Activated T-cell treated with anti-CD3 and anti-CD28 coated beads for 24 hours (primary cell): ENCODE measurements at regions not wholly inside any gene's neighbourhood (a gene's known extent, or its start where the extent isn't known, plus 50 kb on each side); places are given as distances from the start of the nearest gene placed in this dataset.
"Not testable (repeated sequence)": the region's sequence is repeated elsewhere in the genome, so short reads cannot be mapped to it uniquely, and the experiment has no call there.

Experiments
- DNase-seq: peaks from one replicate; pipeline ENCODE4 v3.0.0-alpha.2; 2020; ENCODE audit warnings: low read depth

GRCh38 chr6:130715058-130715457 is 112.1 kb upstream of the SMLR1 start:
- no peak for DNase-seq

DNA sequence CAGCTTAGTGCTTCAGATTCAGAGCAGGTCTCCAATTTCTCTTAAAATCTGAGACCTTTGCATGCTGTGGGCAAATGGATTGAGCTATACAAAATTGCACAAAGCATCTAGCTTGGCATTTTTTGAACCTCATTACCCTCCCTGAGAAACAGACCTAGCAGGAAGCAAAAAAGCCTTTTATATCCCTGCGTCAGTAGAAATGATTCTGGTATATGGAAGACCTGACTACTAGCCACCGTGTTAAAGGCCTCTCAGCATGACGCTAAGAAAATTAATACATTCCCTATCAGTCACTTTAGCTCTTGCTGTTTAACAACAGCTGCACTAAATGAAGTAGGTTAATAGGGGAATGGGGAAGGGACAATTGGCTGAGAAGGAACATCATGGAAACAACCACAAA is 110.7 kb upstream of the SMLR1 start:
- no peak for DNase-seq

DNA sequence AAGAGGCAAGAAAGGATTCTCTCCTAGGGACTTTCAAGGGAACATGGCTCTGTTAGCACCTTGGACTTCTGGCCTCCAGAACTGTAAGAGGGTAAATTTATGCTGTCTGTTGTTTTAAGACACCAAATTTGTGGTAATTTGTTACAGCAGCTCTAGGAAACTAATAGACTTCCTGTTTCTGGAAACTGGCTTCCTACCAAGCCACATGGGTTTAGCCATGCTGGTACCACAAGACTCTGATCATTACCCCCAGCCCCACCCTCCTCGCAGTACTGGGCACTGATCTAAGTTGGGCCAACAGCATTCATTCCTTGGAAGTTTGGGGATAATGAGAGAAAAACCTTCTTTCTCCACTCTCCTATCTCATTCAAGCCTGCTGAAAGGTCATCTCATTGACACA is 109.5 kb upstream of the SMLR1 start:
- DNase-seq, result no peak

DNA sequence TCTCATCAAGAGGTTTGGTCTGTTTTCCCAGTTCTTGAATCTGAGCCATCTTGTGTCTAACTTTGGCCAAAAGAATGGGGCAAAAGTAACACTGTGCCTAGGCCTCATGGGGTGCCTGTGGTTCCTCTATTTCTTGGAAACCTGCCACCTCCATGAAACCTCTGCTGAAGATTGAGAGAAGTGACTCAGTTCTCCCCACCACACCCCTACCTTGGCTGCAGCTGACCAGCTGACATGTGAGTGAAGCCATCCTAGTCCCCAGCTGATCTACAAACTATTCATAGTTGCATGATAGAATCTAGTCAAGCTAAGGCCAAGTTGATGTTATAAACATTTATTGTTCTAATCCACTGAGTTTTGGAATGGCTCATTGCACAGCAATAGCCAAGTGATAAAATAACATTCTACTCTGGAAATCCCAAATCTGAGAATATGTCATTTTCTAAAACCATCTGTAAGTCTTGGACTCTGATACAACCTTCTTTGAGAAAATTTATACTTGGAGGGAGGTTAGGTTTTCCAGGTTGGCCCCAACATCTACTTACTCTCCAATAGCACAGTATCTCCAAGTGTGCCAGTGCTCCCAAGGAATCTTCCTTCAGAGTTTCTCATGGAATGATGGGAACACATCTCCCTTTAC is 107.0 kb upstream of the SMLR1 start:
- DNase-seq, result no peak

GRCh38 chr6:130724089-130724488 is 103.1 kb upstream of the SMLR1 start:
- no peak for DNase-seq

- no peak for DNase-seq
Measured at GRCh38 chr6:130725551-130725950, 101.7 kb upstream of the SMLR1 start.

GRCh38 chr6:130728064-130728463 is 99.1 kb upstream of the SMLR1 start:
- not testable (repeated sequence) for DNase-seq

DNA sequence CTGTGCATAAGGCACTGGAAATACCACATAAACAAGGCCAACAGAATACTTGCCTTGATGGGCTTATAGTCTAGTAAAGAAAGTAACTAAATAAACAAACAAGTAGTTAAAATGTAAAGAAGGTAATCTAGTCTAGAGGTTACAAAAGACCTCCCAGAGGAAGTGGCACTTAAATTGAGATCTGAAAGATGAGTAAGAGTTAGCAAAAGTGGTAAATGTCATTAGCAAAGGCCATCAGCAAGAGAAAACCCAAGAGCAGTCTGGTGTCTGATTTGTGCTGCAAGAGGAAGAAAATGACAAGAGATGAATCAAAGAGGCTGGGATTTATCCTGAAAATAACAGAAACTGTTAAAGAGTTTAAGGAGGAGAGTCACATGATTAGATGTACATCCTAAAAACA is 96.6 kb upstream of the SMLR1 start:
- DNase-seq, result no peak

GRCh38 chr6:130734161-130734560 is 93.0 kb upstream of the SMLR1 start:
- no peak for DNase-seq

- no peak for DNase-seq
Measured at GRCh38 chr6:130740308-130740707, 86.9 kb upstream of the SMLR1 start.

DNA sequence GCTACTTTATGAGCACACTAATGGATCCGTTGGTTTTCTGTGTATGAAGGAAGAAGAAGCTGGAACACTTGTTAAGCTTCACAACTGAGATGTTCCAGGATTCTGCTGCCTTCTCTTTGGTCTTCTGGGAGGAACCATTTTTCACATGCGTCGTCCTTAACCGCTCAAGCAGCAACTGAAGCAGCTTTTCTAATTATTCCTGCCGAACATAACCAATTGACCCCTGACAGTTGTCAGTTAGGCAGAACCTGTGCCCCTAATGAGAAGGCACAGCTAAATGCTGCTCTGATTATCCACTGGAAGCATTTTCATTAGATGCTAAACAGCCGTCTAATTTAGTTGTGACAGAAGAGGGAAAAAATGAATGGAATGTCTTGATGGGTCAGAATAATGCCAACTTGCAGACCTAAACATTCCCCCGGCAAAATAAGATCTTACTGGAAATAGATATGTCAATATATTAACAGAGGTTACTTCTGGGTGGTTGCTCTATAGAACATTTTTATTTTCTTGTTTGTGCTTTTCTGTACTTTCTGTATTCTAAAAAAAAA is 85.0 kb upstream of the SMLR1 start:
- DNase-seq, result no peak

DNA sequence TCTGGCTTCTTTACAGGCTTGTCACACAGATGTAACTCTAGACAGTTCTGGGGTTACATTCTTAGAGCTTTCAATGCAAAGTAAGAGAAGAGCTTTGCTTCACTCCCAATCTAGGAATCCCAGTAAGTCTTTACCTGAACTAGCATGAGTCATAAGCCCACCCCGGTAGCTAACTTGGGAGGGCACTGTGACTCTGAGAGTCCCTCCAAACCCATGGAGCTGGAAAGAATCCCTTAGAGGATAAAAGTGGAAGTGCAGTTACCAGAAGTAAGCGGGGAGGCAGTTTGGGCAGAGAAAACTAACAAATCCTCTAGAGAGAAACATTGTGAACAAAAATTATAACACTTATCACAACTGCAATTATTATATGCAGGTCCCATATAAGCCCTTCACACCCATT is 84.0 kb upstream of the SMLR1 start:
- DNase-seq, result no peak

DNA sequence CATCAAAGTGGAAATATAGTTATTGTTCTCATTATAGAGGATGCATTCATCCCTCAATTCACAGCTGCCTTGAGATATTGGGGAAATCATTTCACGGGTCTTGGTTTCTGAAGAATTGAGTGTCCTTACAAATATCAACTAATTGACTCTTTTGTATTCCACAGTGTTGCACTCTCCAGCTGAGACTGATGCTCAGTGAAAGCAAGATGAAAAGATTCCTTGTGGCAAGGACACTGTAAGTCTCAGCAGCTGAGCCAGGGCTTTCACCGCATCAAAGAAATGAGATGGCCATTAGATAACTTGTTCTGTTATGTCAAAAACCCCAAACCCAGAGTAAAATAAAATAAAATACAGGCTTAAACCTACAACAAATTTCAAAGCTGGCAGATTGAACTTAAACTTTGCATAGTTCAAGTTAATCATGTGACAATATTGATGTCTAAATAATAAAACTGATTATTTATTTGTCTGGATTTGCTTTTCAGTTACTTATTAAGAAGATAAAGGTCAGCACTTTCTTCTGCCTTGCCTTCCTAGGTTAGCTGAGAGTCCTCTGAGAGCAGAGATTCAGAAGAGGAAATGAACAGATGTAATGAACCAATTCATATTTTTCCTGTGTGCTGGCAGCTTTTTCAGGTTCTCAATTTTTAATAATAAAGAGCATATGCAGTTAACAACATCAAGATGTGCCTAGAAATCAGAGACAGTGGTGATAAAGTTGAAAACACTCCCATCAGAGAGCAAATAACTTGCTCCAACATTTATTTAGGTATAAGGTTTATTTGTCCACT is 82.4 kb upstream of the SMLR1 start:
- no peak for DNase-seq

- no peak for DNase-seq
Measured at GRCh38 chr6:130748041-130748440, 79.2 kb upstream of the SMLR1 start.

DNA sequence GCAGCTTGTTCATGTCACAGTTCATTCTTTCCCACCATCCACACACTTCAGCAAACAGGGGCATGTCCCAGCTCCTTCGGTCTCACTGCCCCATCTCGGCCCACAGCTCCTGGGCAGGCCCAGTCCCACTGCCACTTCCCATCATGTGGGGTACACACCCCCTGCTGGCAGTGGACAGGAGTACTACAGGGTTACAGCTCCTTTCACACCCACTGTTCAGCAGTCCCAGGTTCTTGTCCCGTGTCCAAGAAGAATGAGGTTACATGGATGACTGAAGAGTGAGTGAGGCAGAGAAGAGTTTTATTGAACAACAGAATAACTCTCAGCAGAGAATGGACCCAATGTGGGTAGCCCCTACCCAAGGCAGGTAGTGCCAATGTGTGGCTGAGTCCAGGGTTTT is 77.8 kb upstream of the SMLR1 start:
- no peak for DNase-seq

DNA sequence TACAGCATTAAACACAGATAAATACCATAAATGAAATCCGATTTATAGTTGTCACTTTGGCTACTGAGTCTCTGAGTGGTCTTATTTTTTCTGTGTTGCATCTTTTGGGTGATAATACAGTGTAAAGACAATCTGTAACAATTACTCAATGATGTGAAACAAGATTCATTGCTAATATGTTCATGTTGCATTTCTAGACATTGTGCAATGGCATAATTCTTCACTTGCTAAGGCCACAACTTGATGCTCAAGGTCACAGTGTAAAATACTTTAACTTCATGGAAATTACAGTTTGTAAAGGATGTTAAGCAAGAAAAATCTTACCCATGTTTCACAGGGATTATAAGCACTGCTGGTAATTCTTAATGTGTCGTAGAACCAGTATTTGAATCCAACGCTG is 74.9 kb upstream of the SMLR1 start:
- DNase-seq, result no peak

- DNase-seq, result no peak
Measured at GRCh38 chr6:130754786-130755367, 72.3 kb upstream of the SMLR1 start.

DNA sequence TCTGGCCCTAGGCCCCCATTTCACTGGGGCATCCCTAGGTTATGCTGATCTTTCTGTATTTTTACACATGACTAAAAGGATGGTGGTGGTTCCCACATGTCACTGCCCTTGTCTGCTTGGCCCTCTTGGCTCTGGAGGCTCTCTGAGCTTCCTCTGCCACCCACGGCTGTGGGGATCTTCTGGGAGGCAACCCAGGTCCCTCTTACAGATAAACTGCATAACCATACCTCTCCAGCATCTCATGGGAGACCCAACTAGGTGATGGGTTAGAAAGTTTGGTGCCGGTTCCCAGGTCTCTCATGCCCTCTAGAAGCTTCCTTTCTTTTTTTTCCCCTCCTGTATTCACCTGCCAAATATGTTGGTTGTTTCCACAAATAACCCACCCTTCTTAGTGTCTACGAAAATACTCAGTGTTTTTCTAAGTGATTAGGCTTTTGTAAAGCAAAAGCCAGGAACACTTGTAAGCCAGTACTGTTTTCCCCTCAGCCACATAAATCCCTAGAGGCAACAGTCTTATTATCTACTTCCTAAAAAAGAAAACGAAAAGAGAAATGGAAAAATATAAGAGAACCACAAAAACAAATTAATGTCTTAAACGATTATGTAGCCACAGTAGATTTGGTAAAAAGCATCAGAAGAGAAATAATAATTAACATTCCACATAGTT is 71.7 kb upstream of the SMLR1 start:
- DNase-seq, result no peak

- DNase-seq, result no peak
Measured at GRCh38 chr6:130756824-130757223, 70.4 kb upstream of the SMLR1 start.

- DNase-seq, result no peak
Measured at GRCh38 chr6:130758813-130759212, 68.4 kb upstream of the SMLR1 start.

GRCh38 chr6:130760006-130760405 is 67.2 kb upstream of the SMLR1 start:
- no peak for DNase-seq

DNA sequence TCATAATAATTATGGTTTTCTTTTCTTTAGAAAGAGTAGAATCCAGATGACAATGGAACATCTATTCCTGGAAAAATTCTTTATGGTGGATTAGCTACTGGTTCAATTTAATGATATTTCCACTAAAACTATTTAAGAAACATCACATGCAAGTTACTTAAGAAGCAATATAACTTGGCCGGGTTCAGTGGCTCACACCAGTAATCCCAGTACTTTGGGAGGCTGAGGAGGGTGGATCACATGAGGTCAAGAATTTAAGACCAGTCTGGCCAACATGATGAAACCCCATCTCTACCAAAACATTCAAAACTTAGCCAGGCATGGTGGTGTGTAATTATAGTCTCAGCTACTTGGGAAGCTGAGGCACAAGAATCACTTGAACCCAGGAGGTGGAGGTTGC is 65.9 kb upstream of the SMLR1 start:
- no peak for DNase-seq
